HG03378 (cell line): ENCODE measurements at regions not wholly inside any gene's neighbourhood (a gene's known extent, or its start where the extent isn't known, plus 50 kb on each side); places are given as distances from the start of the nearest gene placed in this dataset.

Source experiments
- ATAC-seq: cut with Tn5 transposase; IDR thresholded peaks from one replicate; pipeline ENCODE4 v1.9.1; 2021; ENCODE audit warnings: mild to moderate bottlenecking, moderate library complexity; ENCODE audit not compliant: unreplicated experiment

DNA sequence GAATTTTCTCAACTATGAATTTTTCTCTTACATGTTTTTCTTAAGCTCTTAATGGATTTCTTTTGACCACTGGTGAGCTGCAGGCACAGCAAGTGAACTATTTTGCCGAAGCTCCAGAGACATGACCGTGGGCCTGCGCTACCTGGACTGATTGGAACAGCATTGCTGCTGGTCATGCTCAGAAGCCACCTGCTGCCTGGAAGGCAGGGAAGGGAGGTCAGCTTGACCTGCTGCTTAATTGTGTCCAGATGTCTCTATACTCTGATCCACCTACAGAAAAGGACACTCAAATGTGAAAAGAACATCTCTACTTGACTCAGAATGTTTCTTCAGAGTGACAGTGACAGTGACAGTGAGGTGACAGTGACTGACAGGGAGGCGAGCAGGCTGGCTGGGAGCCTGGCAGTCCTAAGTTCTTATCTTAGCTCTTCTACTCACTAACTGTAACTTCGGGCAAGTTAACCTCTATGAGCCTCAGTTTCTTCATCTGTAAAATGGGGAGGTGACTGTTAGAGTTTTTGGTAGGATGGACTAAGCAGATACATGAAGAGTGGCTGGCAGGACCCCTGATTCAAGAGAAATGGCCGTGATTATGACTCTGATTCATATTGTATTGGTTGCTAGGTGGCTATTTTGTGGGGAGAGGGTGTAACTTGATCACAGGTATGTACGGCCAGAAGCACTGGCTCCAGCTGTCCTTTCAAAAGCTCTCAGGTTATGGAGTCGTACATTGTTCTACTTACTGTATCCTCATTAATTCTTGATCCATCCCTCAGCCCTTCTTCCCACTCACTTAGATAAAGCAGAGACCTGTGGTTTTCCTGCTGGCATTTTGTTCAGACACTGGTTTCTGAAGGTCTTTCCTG is 54.8 kb upstream of the DLG1 start:
- ATAC-seq: no peak

DNA sequence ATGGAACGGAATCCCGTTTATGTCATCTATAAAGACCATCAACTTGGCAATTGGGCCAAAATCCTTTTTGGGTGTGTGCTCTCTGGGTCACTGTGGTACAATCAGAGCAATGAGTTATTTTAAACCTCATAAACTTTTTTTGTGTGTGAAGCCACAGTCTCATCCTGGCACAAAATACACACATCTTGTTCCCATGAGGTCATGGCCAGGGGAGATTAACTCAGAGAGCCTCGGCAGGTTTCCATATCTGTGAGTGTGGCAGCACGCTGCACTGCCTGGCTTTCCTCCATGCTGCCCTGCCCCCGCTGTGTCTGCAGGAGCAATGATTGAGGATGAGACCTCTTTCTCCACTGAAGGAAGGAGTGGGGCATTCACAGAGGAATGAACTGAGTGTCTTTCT is 54.0 kb upstream of the DLG1 start:
- no peak for ATAC-seq

DNA sequence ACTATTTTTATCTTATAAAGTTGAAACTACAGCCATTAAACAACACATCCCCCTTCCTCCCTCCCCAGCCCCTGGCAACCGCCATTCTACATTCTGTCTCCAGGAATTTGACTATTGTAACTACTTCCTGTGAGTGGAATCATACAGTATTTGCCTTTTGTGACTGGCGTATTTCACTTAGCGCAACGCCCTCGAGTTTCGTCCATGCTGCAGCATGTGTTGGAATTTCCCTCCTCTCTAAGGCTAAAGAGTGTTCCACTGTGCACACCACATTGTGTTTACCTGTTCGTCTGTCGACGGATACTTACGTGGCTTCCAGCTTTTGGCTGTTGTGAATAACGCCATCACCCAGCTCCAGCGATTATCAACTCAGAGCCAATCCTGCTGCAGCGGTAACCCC is 52.0 kb upstream of the DLG1 start:
- ATAC-seq: no peak

DNA sequence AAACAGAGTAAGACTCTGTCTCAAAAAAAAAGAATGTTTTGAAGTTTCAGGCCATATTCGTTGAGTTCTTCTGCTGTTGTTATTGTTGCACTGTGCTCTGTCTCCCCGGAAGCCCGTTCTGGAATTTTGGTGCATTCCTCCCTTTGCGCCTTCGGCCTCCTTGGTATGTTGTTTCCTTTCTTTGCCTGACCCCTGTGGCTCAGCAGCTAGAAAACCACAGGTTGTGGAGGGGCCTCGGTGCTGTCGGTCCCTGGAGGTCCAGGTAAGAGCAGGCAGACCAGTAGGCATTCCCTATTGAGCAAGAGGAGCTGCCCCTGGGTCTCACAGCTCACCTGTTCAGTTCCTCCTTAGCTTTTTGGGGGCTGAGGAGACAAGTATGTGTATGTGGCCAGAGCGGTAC is 51.0 kb upstream of the DLG1 start:
- ATAC-seq: no peak
